ENCODE measurements at regions not wholly inside any gene's neighbourhood (a gene's known extent, or its start where the extent isn't known, plus 50 kb on each side); places are given as distances from the start of the nearest gene placed in this dataset.
A peak's percentile ranks its signal among the peaks of the same experiment; 100 is the strongest.

DNA sequence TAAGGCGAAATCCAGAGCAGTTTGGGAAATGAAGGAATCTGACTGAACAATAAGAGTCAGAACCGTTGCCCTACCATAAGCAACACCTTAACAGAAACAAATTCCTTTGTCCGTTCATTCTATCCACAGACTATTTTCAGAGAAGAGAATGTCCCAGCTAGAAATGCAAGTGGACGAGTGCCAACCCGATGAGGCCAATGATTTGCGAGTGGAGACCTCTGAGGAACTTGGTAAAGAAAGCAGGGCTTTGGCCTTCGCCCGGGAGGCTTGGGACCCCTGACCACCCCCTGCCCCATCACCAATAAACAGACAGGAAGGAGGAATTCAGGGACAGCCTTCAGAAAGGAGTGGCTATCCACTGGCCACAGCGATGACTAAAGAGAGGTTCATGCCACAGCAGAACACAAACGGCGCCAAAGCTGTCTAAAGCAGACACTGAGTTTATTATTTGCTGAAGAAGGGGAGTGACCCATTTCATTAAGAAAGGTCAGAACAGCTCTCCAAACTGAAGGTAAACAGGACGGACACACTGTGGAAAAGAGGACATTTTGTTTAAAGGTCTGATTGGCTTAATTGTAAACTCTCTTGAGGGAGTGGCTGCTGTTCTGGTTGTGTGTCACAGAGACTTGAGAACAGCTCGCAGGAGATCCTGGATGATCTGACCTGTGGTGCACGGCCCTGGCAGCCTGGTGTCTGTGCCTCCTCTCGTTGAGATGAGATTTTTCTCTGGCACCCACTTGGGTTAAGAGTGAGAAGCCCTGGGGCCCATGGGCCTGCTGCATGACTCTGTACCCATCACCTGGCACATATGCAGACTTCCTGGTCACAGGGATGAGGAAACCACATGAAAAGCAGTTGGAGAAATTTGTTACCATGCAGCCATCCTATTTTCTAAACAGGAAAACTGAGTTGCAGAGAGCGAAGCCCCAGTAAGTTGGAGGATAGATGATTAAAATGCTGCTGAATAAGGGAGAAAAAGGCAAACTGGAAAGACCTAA, 142.0 kb upstream of the PZP start:
- ChIA-PET CTCF (ENCODE audit: low intra/inter-chr PET ratio, low total read pairs) (no interaction called here), POLR2A (interaction anchor here (0.8 to 2.4 kb wide), 6 partner anchors 8 to 235 kb away, joined by 3 to 9 read pairs (median 4); partner anchors contain the start of gene A2M)
- in situ Hi-C loops (cut with HindIII; ENCODE audit: extremely low pct_ligation_motif_present, low pct_unique_long_range_greater_than_20kb) (loop anchor here (25.0 kb wide), 1 partner anchor 112 kb away; no protein-coding TSS in a partner anchor), intact Hi-C loops (cut with micrococcal nuclease; ENCODE audit: unreplicated experiment) (no loop called here)
- H3K27me3 ChIP-seq (ENCODE audit: control insufficient read depth in 1 of 2, insufficient read depth in 2 of 2, low read length in 2 of 2) = no peaks in the 10 kb centered on the region
- peaks cover 54% of the 10 kb centered on the region for H3K4me1 ChIP-seq (ENCODE audit: insufficient read depth, low read length)
- no TSS peak for BruUV-seq (replicated peaks)
- peak; percentile 69 for DNase-seq (ENCODE audit: low spot score)
- 44% methylated on average over 15 of the region's 16 CpGs for WGBS (ENCODE audit: low lambda C conversion rate)
- FAIRE-seq = peak; percentile 39
- peak overlapping the region in 2 of 3 experiments; percentile 5 to 49; a peak in 3 of 6 replicates for H3K4me3 ChIP-seq (replicated peaks in 1 of 3; ENCODE audit: insufficient read depth in 1 of 3, low read depth in 2 of 3, low read length in 3 of 3)
- no peak overlapping the region for H2AFZ ChIP-seq (ENCODE audit: low read length)
- ATAC-seq = peak; percentile 76
- H3K27ac ChIP-seq (ENCODE audit: extremely low read length, insufficient read depth, low read length) = peak overlapping the region; percentile 53
- H3K79me2 ChIP-seq (ENCODE audit: insufficient read depth, low read length) = no peaks in the 10 kb centered on the region
- H3K9ac ChIP-seq (ENCODE audit: insufficient read depth, low read depth, low read length) = peak overlapping the region; percentile 20; the same call in 1 of the 2 replicates
- H3K36me3 ChIP-seq (replicated peaks in 1 of 2; ENCODE audit: control insufficient read depth in 1 of 2, insufficient read depth in 2 of 2, low read length in 2 of 2) = no peaks in the 10 kb centered on the region; a peak in 1 of 5 replicates
- peaks cover 19% of the 10 kb centered on the region for H3K9me3 ChIP-seq (ENCODE audit: low read length)
- no peaks in the 10 kb centered on the region; the same call in 1 of the 2 replicates for H4K20me1 ChIP-seq (ENCODE audit: insufficient read depth, low read length)
- H3K4me2 ChIP-seq (ENCODE audit: low read depth, low read length) = peak overlapping the region; percentile 68
- no peak for TF ChIP-seq CHD2 (IDR thresholded peaks at IDR 0.05; ENCODE audit: low read depth, low read length)
- TF ChIP-seq POGZ (CRISPR knock-in tag; IDR thresholded peaks at IDR 0.05) = 0 out of 2 replicates have a peak, but pooled peaks have one; percentile 3
- no peak for TF ChIP-seq FOXC1 (CRISPR knock-in tag; IDR thresholded peaks at IDR 0.05; ENCODE audit: borderline replicate concordance)
- TF ChIP-seq, protein P1, sequence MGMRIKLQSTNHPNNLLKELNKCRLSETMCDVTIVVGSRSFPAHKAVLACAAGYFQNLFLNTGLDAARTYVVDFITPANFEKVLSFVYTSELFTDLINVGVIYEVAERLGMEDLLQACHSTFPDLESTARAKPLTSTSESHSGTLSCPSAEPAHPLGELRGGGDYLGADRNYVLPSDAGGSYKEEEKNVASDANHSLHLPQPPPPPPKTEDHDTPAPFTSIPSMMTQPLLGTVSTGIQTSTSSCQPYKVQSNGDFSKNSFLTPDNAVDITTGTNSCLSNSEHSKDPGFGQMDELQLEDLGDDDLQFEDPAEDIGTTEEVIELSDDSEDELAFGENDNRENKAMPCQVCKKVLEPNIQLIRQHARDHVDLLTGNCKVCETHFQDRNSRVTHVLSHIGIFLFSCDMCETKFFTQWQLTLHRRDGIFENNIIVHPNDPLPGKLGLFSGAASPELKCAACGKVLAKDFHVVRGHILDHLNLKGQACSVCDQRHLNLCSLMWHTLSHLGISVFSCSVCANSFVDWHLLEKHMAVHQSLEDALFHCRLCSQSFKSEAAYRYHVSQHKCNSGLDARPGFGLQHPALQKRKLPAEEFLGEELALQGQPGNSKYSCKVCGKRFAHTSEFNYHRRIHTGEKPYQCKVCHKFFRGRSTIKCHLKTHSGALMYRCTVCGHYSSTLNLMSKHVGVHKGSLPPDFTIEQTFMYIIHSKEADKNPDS (CRISPR knock-in tag; IDR thresholded peaks at IDR 0.05) = no peak
- TF ChIP-seq IRF2 (CRISPR knock-in tag; IDR thresholded peaks at IDR 0.05) = 0 out of 2 replicates have a peak, but pooled peaks have one; percentile 17
- no peak for TF ChIP-seq ZNF569 (CRISPR knock-in tag; IDR thresholded peaks at IDR 0.05; ENCODE audit: borderline replicate concordance)
- TF ChIP-seq ZNF546 (CRISPR knock-in tag; conservative IDR thresholded peaks at IDR 0.05) = no peak
- no peak for TF ChIP-seq KLF9 (CRISPR knock-in tag; IDR thresholded peaks at IDR 0.05; ENCODE audit: low read depth)
- TF ChIP-seq SAP130 (CRISPR knock-in tag; IDR thresholded peaks at IDR 0.05; ENCODE audit: low read depth) = 0 out of 2 replicates have a peak, but pooled peaks have one; percentile 27
- TF ChIP-seq FOXA3 (CRISPR knock-in tag; IDR thresholded peaks at IDR 0.05) = 0 out of 2 replicates have a peak, but pooled peaks have one; percentile 28
- peak; percentile 13; the same call in 1 of the 2 replicates for TF ChIP-seq HNF4A (CRISPR knock-in tag; IDR thresholded peaks at IDR 0.05)
- no peak for TF ChIP-seq ZNF607 (CRISPR knock-in tag; IDR thresholded peaks at IDR 0.05; ENCODE audit: borderline replicate concordance)
- no peak for TF ChIP-seq SOX13 (IDR thresholded peaks at IDR 0.05)
- TF ChIP-seq SOX13 (CRISPR knock-in tag; conservative IDR thresholded peaks at IDR 0.05 in 1 of 2, IDR thresholded peaks at IDR 0.05 in 1 of 2) = no peak; a peak in 1 of 4 replicates
- 0 out of 2 replicates have a peak, but pooled peaks have one; percentile 20 for TF ChIP-seq TBX2 (CRISPR knock-in tag; IDR thresholded peaks at IDR 0.05; ENCODE audit: borderline replicate concordance)
- TF ChIP-seq TOPORS (CRISPR knock-in tag; IDR thresholded peaks at IDR 0.05) = no peak
- TF ChIP-seq, protein P2, sequence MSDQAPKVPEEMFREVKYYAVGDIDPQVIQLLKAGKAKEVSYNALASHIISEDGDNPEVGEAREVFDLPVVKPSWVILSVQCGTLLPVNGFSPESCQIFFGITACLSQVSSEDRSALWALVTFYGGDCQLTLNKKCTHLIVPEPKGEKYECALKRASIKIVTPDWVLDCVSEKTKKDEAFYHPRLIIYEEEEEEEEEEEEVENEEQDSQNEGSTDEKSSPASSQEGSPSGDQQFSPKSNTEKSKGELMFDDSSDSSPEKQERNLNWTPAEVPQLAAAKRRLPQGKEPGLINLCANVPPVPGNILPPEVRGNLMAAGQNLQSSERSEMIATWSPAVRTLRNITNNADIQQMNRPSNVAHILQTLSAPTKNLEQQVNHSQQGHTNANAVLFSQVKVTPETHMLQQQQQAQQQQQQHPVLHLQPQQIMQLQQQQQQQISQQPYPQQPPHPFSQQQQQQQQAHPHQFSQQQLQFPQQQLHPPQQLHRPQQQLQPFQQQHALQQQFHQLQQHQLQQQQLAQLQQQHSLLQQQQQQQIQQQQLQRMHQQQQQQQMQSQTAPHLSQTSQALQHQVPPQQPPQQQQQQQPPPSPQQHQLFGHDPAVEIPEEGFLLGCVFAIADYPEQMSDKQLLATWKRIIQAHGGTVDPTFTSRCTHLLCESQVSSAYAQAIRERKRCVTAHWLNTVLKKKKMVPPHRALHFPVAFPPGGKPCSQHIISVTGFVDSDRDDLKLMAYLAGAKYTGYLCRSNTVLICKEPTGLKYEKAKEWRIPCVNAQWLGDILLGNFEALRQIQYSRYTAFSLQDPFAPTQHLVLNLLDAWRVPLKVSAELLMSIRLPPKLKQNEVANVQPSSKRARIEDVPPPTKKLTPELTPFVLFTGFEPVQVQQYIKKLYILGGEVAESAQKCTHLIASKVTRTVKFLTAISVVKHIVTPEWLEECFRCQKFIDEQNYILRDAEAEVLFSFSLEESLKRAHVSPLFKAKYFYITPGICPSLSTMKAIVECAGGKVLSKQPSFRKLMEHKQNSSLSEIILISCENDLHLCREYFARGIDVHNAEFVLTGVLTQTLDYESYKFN (CRISPR knock-in tag; conservative IDR thresholded peaks at IDR 0.05) = 0 out of 2 replicates have a peak, but pooled peaks have one; percentile 32
